NCI-H1436 treated with DMSO at 0.1 percent for 48 hours (cell line): ENCODE measurements at regions not wholly inside any gene's neighbourhood (a gene's known extent, or its start where the extent isn't known, plus 50 kb on each side); places are given as distances from the start of the nearest gene placed in this dataset.
"Not testable (repeated sequence)": the region's sequence is repeated elsewhere in the genome, so short reads cannot be mapped to it uniquely, and the experiment has no call there.

Source experiments
- DNase-seq: peaks from one replicate; lab custom pipeline; 2025; lab: John Stamatoyannopoulos, UW

DNA sequence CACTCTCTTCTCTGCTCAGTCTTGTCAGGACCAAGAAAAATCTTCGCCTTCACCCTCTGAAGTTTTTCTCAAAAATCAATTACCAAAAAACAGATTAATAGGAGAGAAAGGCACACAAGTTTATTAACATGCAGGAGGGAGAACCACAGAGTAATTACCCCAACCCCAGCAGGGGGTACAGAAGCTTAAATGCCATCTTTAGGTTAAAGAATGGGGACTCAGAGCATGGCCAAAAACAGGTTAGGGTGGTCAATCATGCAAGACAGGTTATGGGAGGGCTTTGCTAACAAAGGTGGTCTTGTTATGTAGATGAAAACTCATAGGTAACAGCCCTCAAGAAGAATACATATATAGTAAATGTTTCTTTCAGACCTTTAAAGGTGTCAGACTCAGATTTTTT, 100.5 kb upstream of the BTN3A2 start:
- no peak for DNase-seq

- no peak for DNase-seq
These were observed 97.9 kb upstream of the BTN3A2 start for GRCh38 chr6:26267083-26267589.

GRCh38 chr6:26268659-26269402, 96.2 kb upstream of the BTN3A2 start:
- DNase-seq, result no peak

DNA sequence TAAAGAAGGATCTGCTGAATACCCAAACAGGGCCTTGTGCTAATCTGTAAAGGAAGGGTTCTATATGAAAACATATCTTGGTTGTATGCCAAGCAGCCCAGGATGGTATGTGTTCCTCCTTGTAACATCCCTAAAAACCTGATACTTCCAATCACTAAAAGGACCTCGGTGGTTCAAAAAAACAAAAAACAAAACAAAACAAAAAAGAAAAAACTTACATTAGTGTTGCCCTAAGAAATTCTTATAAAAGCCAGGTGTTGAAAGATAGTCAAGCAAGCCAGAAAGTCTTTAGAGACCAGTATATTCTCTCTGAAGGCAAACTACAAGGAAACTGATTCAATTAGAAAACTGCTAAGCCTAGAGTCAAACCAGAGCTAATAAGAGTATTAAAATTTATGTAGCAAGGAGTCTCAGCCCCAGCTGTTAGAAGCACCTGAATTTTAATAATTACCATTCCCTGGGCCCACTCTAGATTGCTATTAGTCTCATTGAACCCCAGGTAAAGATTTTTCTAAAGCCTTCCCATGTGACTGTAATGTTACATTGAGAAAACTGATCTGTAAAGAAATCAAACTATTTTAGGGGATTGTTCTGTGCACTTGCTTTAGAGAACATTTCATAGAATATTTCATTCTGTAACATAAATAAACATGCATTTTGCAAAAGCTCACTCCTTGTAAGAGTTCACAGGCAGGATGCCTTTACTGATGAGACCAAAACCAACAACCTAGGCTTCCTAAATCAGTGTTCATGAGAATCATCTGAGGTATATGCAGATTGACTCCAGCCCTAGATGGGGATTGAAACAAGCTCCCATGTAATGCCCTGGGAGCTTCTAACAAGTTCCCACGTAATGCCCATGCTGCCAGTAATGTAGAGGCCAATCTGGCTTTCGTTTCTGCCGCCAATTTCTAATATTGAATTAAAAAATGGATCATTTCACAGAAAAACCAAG, 95.2 kb upstream of the BTN3A2 start:
- DNase-seq, result no peak

- DNase-seq, result no peak
These were observed 94.5 kb upstream of the BTN3A2 start for GRCh38 chr6:26270486-26270861.

DNA sequence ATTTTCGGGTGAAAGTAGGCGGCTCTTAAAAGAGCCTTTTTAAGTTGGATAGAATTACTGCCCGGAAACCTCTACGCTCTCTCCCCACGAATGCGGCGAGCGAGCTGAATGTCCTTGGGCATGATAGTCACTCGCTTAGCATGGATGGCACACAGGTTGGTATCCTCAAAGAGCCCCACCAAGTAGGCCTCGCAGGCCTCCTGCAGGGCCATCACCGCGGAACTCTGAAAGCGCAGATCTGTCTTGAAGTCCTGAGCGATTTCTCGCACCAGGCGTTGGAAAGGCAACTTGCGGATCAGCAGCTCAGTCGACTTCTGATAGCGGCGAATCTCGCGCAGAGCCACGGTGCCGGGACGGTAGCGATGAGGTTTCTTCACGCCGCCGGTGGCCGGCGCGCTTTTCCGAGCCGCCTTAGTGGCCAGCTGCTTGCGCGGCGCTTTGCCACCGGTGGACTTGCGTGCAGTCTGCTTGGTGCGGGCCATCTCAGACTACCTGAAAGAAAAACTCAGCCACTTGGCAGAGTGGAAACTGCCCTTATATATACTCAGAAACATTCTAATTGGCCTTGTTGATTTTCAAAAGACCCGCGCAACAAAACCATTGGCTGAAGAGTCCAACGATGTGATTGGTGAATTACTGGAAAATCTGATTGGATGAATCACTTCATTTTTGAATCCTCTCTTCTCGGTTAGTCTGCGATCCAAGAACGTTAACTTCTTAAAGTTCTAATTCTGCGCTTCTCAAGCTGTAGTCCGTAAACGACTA, 93.9 kb upstream of the BTN3A2 start:
- peak; percentile 91 for DNase-seq

- no peak for DNase-seq
These were observed 93.4 kb upstream of the BTN3A2 start for GRCh38 chr6:26271668-26272024.

DNA sequence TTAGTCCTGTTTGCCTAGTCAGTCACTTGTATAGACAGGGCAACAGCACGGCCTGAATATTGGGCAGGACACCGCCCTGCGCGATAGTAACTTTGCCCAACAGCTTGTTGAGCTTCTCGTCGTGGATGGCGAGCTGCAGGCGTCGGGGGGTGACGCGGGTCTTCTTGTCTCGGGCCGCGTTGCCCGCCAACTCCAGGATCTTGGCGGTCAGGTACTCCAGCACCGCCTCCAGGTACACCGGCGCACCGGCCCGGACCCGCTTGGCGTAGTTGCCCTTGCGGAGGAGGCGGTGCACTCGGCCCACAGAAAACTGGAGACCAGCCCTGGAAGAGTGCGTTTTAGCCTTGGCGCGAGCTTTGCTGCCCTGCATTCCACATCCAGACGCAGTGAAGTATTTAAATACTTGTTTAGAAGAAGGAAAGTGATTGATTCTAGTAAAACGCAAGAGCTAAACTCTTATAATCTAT, 92.8 kb upstream of the BTN3A2 start:
- no peak for DNase-seq

DNA sequence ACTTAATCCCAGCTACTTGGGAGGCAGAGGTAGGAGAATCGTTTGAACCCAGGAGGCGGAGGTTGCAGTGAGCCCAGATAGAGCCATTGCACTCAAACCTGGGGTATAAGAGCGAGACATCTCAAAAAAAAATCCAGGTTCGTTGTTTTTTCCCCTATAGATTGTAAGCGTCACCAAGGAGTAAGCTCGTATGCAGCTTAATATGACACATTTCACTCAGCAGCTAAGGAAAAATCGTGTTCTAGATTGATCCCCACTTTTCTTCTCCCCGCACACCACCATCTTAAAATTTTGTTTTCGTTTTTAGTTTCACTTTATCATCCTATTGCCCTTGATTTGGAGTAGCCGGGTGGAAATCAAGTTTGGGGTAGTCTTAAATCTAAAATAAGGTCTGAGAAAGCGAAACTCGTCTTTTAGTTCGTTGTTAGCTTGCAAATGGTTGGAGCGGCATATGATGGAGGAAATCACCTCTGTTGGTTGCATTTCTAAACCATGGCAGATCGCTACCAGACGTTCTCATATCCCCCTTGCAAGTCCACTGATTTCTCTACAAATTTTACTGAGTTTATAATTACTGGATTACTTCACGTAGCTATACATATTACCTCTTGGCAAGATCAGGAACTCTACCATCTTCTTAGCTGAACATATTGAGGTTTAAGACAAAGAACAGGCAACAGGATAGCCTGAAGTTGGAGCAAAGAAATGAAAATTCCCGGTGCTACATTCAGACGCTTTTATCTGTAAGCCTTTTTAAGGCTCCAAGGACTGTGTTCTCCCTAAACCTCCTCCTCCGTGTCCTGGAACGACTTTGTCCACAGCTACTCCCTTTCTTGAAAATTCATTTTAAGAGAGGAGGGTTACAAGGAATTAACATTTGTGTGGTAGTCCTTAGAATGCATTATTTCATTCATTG, 91.1 kb upstream of the BTN3A2 start:
- DNase-seq, result no peak

- no peak for DNase-seq
These were observed 89.3 kb upstream of the BTN3A2 start for GRCh38 chr6:26275663-26276062.

DNA sequence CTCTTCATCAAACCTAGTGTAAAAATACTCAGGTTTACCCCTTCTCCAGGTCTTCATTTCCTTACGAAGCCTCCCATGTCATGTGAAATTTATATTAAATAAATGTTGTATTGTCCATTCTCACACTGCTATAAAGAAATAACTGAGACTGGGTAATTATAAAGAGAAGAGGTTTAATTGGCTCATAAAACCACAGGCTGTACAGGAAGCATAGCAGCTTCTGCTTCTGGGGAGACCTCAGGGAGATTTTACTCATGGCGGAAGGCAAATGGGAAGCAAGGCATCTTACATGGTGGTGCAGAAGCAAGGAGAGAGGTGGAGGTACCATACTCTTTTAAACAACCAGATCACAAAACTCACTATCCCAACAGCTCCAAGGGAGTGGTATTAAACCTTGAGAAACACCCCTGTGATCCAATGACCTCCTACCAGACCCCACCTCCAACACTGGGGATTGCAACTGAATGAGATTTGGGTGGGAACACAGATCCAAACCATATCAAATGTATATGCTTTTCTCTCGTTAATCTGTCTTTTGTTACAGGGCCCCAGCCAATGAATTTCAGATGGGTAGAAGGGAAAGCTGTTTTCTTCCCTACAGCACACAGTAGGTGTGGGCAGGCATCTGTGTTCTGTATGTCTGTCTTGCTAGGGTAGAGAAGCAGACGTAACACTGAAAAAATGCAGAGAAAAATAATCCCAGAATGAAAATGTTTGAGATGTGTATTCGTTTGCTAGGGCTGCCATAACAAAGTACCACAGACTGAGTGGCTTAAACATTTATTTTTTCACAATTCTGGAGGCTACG, 88.0 kb upstream of the BTN3A2 start:
- DNase-seq, result no peak

DNA sequence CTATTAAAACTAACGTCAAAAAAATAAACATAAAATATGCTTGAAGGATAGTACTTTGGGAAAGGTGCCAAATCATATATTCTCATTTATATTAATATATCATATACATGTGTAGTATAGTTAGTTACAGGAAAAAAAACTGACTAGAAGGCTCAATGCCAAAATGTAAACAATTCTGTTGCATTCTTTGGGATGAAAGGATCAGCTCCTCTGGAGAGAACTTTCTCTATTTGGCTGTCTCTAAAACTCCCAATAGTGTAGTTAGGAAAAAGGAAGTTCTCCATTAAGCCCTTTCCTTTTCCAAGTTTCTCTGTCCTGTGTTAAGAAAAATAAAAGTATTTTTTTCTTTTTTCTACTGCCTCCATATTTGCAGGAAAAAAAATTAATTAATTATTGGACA, 86.5 kb upstream of the BTN3A2 start:
- DNase-seq, result no peak

- DNase-seq, result not testable (repeated sequence)
These were observed 85.6 kb upstream of the BTN3A2 start for GRCh38 chr6:26279371-26279770.

- no peak for DNase-seq
These were observed 84.6 kb upstream of the BTN3A2 start for GRCh38 chr6:26280407-26280806.

DNA sequence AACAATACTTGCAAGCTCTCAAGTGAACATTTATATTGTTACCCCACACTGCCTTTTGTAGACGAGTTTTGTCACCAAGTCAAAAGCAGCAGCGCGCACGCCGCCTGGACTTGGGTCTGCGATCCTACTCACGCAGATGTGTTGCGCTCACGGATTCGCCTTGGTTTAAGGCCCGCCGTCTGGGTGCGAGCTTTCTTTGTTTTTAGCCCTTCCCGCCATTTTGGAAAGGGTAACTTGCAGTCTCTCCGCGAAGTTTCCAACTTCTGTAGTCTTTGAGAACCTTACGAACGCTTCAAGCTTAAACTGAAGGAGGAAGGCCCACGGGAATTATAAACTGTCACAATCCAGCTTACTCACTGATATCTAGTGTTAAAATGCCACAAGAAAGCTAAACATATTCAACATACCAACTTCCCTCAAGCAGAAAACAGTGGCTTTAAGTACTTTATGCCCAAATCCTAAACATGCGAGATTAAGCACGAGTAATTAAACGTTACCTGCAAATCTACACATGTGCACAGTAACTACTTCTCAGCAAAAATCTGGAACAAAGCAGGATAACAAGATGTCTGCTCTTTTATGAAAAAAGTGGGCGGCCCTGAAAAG, 80.4 kb upstream of the BTN3A2 start:
- DNase-seq, result no peak

DNA sequence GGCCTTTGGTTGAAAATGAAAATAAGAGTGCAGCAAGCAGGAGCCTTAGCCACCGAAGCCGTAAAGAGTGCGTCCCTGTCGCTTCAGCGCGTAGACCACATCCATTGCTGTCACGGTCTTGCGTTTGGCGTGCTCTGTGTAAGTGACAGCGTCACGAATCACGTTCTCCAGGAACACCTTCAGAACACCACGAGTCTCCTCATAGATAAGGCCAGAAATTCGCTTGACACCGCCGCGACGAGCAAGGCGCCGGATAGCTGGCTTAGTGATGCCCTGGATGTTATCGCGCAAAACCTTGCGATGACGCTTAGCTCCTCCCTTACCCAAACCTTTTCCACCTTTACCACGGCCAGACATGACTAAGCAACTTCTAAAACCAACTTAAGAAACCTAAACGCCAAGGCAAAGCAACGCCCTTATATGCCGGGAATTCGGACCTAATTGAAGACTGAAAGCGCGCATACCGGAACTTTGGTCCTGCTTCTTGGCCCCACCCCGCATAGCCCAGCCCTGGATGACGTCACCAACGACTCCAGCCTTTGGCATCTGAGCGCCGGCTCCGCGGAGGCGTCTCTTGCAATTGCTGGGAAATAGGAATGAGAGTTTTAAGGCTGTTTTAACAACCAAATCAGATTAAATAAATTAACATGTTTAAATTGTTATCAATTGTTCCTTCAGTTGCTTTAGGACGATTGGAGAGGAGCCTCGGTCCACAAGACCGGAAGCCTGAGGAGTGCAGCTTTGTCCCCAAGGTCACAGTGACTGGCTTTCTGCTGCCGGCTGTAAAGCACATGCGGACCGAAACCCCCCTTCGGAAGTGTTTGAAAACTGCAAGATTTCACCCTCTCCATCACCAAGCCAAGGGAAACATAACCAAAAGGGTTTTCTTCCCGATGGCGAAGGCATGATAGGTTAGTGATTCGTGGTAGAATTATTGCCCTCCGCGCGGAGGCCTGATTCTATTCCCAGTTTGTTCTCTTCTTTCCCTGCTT, 79.6 kb upstream of the BTN3A2 start:
- peak; percentile 95 for DNase-seq

- no peak for DNase-seq
These were observed 78.7 kb upstream of the BTN3A2 start for GRCh38 chr6:26286168-26286877.

DNA sequence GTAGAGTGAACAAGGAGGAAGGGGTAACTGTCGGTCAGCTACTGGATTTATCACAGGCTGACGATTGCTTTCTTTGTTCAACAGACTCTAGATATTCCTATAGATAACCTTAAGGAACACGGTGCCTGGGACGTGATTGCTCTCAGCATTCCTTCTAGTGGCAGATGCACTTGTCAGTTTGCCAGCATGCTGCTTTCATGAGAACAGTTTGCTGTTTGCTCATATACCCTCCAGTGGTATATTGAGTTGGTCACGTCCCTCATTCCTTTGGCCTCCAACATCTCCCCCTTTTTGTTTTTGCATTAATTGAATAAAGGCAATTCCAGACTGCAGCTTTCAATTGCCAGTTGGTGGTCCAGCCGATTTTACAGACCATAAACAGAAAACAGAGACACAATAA, 76.8 kb upstream of the BTN3A2 start:
- no peak for DNase-seq
